Stimulated activated naive B cell treated with anti-CD40 and anti-IgM and Interleukin-4, amounts not matched to agents 10 μg/mL and 1 μg/mL and 100 μg/mL, for 72 hours (primary cell): ENCODE measurements at regions not wholly inside any gene's neighbourhood (a gene's known extent, or its start where the extent isn't known, plus 50 kb on each side); places are given as distances from the start of the nearest gene placed in this dataset.

Experiments
- ATAC-seq, 2 donors: fragments of 150-1000 bp; cut with Tn5 transposase; replicated peaks; 2 replicates each; pipeline ENCODE4 v1.10.0; 2021; ENCODE audit warnings: moderate library complexity in 1 of 2
- DNase-seq: peaks from one replicate; pipeline ENCODE4 v3.0.0; 2021
- H3K27ac Mint-ChIP-seq: one replicate; pipeline ENCODE4 v1.8.0; 2022; ENCODE audit warnings: mild to moderate bottlenecking, mixed read lengths
- H3K27me3 Mint-ChIP-seq, 2 donors: one replicate each; pipeline ENCODE4 v1.8.0; 2022; ENCODE audit warnings: mixed read lengths in 2 of 2
- H3K36me3 Mint-ChIP-seq, 2 donors: one replicate each; pipeline ENCODE4 v1.8.0; 2022; ENCODE audit warnings: mixed read lengths in 2 of 2, mild to moderate bottlenecking in 1 of 2
- H3K4me1 Mint-ChIP-seq, 2 donors: one replicate each; pipeline ENCODE4 v1.8.0; 2022; ENCODE audit warnings: mixed read lengths in 2 of 2, mild to moderate bottlenecking in 1 of 2
- H3K4me3 Mint-ChIP-seq, 2 donors: one replicate each; pipeline ENCODE4 v1.8.0; 2022; ENCODE audit warnings: mild to moderate bottlenecking in 2 of 2, mixed read lengths in 2 of 2, moderate library complexity in 1 of 2
- H3K9me3 Mint-ChIP-seq, 2 donors: one replicate each; pipeline ENCODE4 v1.8.0; 2022; ENCODE audit warnings: mixed read lengths in 2 of 2, mild to moderate bottlenecking in 1 of 2

GRCh38 chr5:124570285-124571035 lies 176.0 kb downstream of the ZNF608 start:
- ATAC-seq, result no peak

GRCh38 chr5:124566875-124567450 lies 179.5 kb downstream of the ZNF608 start:
- no peaks in the 10 kb centered on the region for H3K36me3 Mint-ChIP-seq
- no peak overlapping the region for H3K4me3 Mint-ChIP-seq

More at GRCh38 chr5:124570285-124571035, 176.0 kb downstream of the ZNF608 start:
- H3K36me3 Mint-ChIP-seq, result peaks cover 0 to 2% of the 10 kb centered on the region in 2 donors
- no peak overlapping the region for H3K4me3 Mint-ChIP-seq
- peaks cover 6 to 15% of the 10 kb centered on the region in 2 donors for H3K4me1 Mint-ChIP-seq
- no peak for DNase-seq
- H3K27me3 Mint-ChIP-seq, result peaks cover 0 to 4% of the 10 kb centered on the region in 2 donors
- H3K27ac Mint-ChIP-seq, result no peak overlapping the region
- peaks cover 0 to 1% of the 10 kb centered on the region in 2 donors for H3K9me3 Mint-ChIP-seq

GRCh38 chr5:124561451-124561850 lies 185.0 kb downstream of the ZNF608 start:
- DNase-seq (no peak), ATAC-seq (no peak)
- Mint-ChIP-seq H3K27me3 (no peaks in the 10 kb centered on the region), H3K36me3 (no peaks in the 10 kb centered on the region), H3K4me1 (no peaks in the 10 kb centered on the region), H3K4me3 (no peak overlapping the region), H3K27ac (no peak overlapping the region), H3K9me3 (no peaks in the 10 kb centered on the region)

More at GRCh38 chr5:124566875-124567450, 179.5 kb downstream of the ZNF608 start:
- no peak for DNase-seq
- no peak for ATAC-seq
- Mint-ChIP-seq H3K4me1 (peaks cover 5 to 9% of the 10 kb centered on the region in 2 donors), H3K27ac (no peak overlapping the region), H3K9me3 (no peaks in the 10 kb centered on the region), H3K27me3 (no peaks in the 10 kb centered on the region)

DNA sequence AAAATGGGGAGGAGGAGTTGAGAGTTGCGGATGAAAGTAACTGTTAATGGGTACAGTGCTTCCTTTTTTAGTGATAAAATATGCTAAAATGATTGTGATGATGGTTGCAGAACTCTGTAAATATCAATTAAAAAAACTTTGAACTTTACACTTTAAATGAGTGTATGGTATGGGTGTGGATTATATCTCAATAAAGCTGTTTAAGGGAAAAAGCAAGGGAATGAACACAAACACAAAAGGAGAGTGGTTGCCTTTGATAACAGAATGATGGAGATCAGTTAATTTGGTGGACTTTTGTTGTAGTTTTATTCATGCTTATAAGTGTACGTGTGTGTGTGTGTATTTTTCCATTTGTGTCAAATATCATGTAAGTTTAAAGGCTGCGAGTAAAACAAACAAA lies 186.1 kb downstream of the ZNF608 start:
- Mint-ChIP-seq H3K4me1 (no peaks in the 10 kb centered on the region), H3K4me3 (no peak overlapping the region), H3K27me3 (no peaks in the 10 kb centered on the region), H3K36me3 (no peaks in the 10 kb centered on the region), H3K9me3 (no peaks in the 10 kb centered on the region), H3K27ac (no peak overlapping the region)
- DNase-seq (no peak), ATAC-seq (no peak)

DNA sequence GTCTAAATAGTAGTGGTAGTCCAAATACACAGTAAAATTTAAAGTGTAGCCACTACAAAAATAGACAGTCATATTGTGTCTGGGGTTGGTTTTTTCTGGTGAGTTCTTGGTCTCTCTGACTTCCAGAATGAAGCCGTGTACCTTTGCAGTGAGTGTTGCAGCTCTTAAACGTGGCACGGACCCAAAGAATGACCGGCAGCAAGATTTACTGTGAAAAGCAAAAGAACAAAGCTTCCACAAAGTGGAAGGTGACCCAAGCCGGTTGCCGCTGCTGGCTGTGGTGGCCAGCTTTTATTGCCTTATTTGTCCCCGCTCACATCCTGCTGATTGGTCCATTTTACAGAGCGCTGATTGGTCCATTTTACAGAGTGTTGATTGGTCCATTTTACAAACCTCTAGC lies 188.7 kb downstream of the ZNF608 start:
- Mint-ChIP-seq H3K9me3 (no peaks in the 10 kb centered on the region), H3K36me3 (no peaks in the 10 kb centered on the region), H3K27me3 (no peaks in the 10 kb centered on the region), H3K27ac (no peak overlapping the region), H3K4me3 (no peak overlapping the region), H3K4me1 (peaks cover 0 to 10% of the 10 kb centered on the region in 2 donors)
- no peak for DNase-seq
- ATAC-seq, result no peak

GRCh38 chr5:124554746-124555578 lies 191.5 kb downstream of the ZNF608 start:
- H3K27me3 Mint-ChIP-seq, result peaks cover 0 to 3% of the 10 kb centered on the region in 2 donors
- H3K4me1 Mint-ChIP-seq, result peaks cover 0 to 10% of the 10 kb centered on the region in 2 donors
- ATAC-seq (no peak), DNase-seq (no peak)
- no peak overlapping the region for H3K27ac Mint-ChIP-seq
- H3K9me3 Mint-ChIP-seq, result no peaks in the 10 kb centered on the region
- H3K4me3 Mint-ChIP-seq, result no peak overlapping the region
- H3K36me3 Mint-ChIP-seq, result no peaks in the 10 kb centered on the region

DNA sequence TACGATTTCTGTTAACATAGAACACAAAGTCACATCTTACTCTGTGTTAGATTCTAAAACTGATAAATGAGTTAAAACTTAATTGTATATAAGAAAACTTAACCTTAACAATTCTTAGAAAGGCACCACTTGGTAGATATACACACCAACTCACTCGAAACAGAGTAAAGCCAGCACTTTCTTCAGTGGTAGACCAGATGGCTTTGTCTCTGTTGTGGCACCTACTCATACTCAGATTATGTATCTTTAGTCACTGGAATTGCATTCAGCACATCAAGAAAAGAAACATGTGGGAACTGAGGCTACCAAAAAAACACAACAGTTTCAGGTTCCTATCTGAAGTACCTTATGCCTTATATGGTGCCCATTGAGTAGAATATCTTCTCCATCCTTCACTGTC lies 192.5 kb downstream of the ZNF608 start:
- peaks cover 0 to 3% of the 10 kb centered on the region in 2 donors for H3K27me3 Mint-ChIP-seq

GRCh38 chr5:124552526-124552925 lies 193.9 kb downstream of the ZNF608 start:
- Mint-ChIP-seq H3K4me3 (no peak overlapping the region), H3K27me3 (peaks cover 0 to 3% of the 10 kb centered on the region in 2 donors), H3K27ac (no peak overlapping the region), H3K9me3 (no peaks in the 10 kb centered on the region), H3K36me3 (no peaks in the 10 kb centered on the region), H3K4me1 (peaks cover 0 to 10% of the 10 kb centered on the region in 2 donors)
- DNase-seq (no peak), ATAC-seq (no peak)

More for the DNA sequence above, 192.5 kb downstream of the ZNF608 start:
- H3K4me1 Mint-ChIP-seq, result peaks cover 0 to 10% of the 10 kb centered on the region in 2 donors
- peak in 1 of 2 donors; percentile 27 for ATAC-seq
- no peaks in the 10 kb centered on the region for H3K9me3 Mint-ChIP-seq
- DNase-seq, result no peak
- no peaks in the 10 kb centered on the region for H3K36me3 Mint-ChIP-seq
- no peak overlapping the region for H3K4me3 Mint-ChIP-seq
- no peak overlapping the region for H3K27ac Mint-ChIP-seq

- no peak overlapping the region for H3K4me3 Mint-ChIP-seq
- H3K4me1 Mint-ChIP-seq, result peaks cover 0 to 10% of the 10 kb centered on the region in 2 donors
- ATAC-seq (no peak), DNase-seq (no peak)
- no peaks in the 10 kb centered on the region for H3K36me3 Mint-ChIP-seq
- no peak overlapping the region for H3K27ac Mint-ChIP-seq
- peaks cover 0 to 3% of the 10 kb centered on the region in 2 donors for H3K27me3 Mint-ChIP-seq
- H3K9me3 Mint-ChIP-seq, result no peaks in the 10 kb centered on the region
Observed at GRCh38 chr5:124551939-124552279, 194.5 kb downstream of the ZNF608 start.

DNA sequence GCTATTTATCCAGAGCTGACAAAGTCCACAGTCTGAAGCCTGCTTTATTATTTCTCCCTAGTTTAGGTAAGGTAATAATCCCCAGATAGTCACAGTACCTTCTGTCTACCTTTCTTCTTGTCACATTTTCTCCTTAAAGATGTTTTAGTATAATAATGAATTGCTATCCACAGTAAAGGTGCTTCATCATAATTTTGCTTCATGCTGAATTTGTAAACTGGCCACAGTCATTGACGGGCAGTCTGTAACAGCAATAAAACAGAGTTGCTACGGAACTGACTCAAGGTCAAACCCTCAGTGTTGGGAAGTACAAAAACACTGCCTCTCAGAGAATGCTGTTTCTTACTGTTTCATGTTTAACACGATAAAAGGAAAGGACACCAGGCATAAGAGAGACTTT lies 195.7 kb downstream of the ZNF608 start:
- Mint-ChIP-seq H3K4me1 (peaks cover 0 to 10% of the 10 kb centered on the region in 2 donors), H3K4me3 (no peak overlapping the region), H3K36me3 (no peaks in the 10 kb centered on the region), H3K27me3 (peaks cover 0 to 3% of the 10 kb centered on the region in 2 donors), H3K9me3 (no peaks in the 10 kb centered on the region), H3K27ac (no peak overlapping the region)
- ATAC-seq (no peak), DNase-seq (no peak)

DNA sequence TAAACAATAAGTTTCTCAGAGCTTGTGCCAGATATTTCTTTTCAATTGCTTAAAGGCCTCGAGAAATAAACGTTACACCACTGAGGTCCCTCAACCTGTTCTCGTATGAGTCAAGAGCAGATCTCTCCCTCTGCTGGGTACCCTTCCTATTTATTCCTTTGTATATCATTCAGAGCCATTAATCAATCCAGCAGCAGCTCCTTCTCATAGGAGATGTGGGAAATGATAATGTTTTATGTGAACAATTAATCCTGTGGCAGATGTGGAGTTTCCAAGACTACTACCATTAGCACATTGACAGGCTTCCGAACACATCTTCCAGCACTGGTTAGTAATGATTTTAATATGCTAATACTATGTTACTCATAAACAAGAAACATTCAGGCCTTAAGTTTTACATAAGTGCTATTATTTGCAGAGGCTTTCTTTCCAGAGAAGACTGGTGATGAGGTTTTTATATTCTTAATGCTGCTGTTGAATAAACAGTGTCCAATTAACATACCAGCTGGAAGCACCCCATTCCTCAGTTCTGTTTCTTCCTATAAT lies 196.5 kb downstream of the ZNF608 start:
- no peaks in the 10 kb centered on the region for H3K36me3 Mint-ChIP-seq
- ATAC-seq (no peak), DNase-seq (no peak)
- H3K4me3 Mint-ChIP-seq, result no peak overlapping the region
- no peak overlapping the region for H3K27ac Mint-ChIP-seq
- no peaks in the 10 kb centered on the region for H3K9me3 Mint-ChIP-seq
- peaks cover 0 to 3% of the 10 kb centered on the region in 2 donors for H3K27me3 Mint-ChIP-seq
- peaks cover under 1 to 13% of the 10 kb centered on the region in 2 donors for H3K4me1 Mint-ChIP-seq

- H3K27me3 Mint-ChIP-seq, result peaks cover 0 to 4% of the 10 kb centered on the region in 2 donors
- DNase-seq (no peak), ATAC-seq (no peak)
- H3K27ac Mint-ChIP-seq, result no peak overlapping the region
- peaks cover 2 to 6% of the 10 kb centered on the region in 2 donors for H3K9me3 Mint-ChIP-seq
- no peaks in the 10 kb centered on the region for H3K36me3 Mint-ChIP-seq
- peaks cover 12 to 19% of the 10 kb centered on the region in 2 donors for H3K4me1 Mint-ChIP-seq
- no peak overlapping the region for H3K4me3 Mint-ChIP-seq
Observed at GRCh38 chr5:124546643-124547042, 199.8 kb downstream of the ZNF608 start.

DNA sequence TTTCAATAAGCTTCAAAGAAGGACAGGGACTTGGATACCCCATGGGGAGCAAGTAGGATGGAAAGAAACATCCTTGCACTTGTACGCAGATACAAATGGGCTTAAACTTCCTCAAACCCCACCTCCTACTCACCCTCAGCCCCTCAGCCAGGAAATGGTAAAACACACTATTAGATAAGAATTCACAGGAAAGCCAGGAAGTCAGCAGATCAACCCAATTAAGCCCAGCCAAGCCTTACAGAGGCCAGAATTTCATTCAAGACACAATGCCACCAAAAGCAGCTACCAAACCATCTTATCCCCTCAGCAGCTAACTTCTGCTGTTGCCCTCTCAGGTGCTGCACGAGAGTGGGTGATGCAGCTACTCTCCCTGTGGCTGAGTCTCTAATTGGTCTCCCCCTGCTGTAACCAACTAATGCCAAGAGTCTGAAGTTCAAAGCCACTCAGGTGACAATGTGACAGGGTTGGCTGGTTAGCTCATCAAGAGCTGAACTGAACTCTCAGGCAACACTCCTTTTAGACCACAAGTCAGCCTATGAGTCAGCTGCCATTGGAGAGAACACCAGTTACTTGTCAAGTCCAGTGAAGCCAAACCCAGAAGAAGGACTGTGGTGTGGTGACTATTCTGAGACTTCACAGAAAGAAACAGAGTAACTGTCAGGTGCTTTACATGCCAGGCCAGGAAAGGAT lies 201.9 kb downstream of the ZNF608 start:
- Mint-ChIP-seq H3K27me3 (peaks cover 5 to 8% of the 10 kb centered on the region in 2 donors), H3K4me1 (peaks cover 12 to 19% of the 10 kb centered on the region in 2 donors), H3K27ac (peak overlapping the region; percentile 43), H3K9me3 (peaks cover 5 to 9% of the 10 kb centered on the region in 2 donors), H3K36me3 (no peaks in the 10 kb centered on the region), H3K4me3 (no peak overlapping the region)
- DNase-seq (peak; percentile 57), ATAC-seq (peak; percentile 98)

GRCh38 chr5:124538931-124539330 lies 207.5 kb downstream of the ZNF608 start:
- H3K9me3 Mint-ChIP-seq, result peaks cover 7 to 13% of the 10 kb centered on the region in 2 donors
- DNase-seq (no peak), ATAC-seq (no peak)
- peaks cover 3% of the 10 kb centered on the region in 2 donors for H3K36me3 Mint-ChIP-seq
- H3K27ac Mint-ChIP-seq, result no peak overlapping the region
- H3K4me3 Mint-ChIP-seq, result no peak overlapping the region
- H3K4me1 Mint-ChIP-seq, result peaks cover 1 to 6% of the 10 kb centered on the region in 2 donors
- H3K27me3 Mint-ChIP-seq, result peaks cover 5 to 21% of the 10 kb centered on the region in 2 donors
